ENCODE measurements at regions not wholly inside any gene's neighbourhood (a gene's known extent, or its start where the extent isn't known, plus 50 kb on each side); places are given as distances from the start of the nearest gene placed in this dataset.
A peak's percentile ranks its signal among the peaks of the same experiment; 100 is the strongest.

- DNase-seq, result no peak
- Mint-ChIP-seq H3K27me3 (peaks cover 0 to 2% (median 0%) of the 10 kb centered on the region in 5 donors), H3K36me3 (peaks cover 0 to 19% (median 14%) of the 10 kb centered on the region in 3 donors), H3K4me3 (no peak overlapping the region), H3K9me3 (peaks cover 0 to 26% (median 7%) of the 10 kb centered on the region in 9 donors), H3K4me1 (peaks cover under 1 to 3% (median 2%) of the 10 kb centered on the region in 4 donors), H3K27ac (no peak overlapping the region)
- POLR2A ChIA-PET, result no interaction called here
- no peak for ATAC-seq
Observed at GRCh38 chr2:172348555-172349288, 78.7 kb upstream of the ITGA6 start.

GRCh38 chr2:172350839-172351479 is 76.4 kb upstream of the ITGA6 start:
- peaks cover 0 to 18% (median 3%) of the 10 kb centered on the region in 9 donors for H3K9me3 Mint-ChIP-seq

GRCh38 chr2:172351586-172351985 is 75.8 kb upstream of the ITGA6 start:
- no peak overlapping the region for H3K27ac Mint-ChIP-seq
- no peaks in the 10 kb centered on the region for H3K4me1 Mint-ChIP-seq
- H3K4me3 Mint-ChIP-seq, result no peak overlapping the region
- peaks cover 0 to 14% (median 7%) of the 10 kb centered on the region in 3 donors for H3K36me3 Mint-ChIP-seq
- H3K9me3 Mint-ChIP-seq, result peaks cover 0 to 18% (median 3%) of the 10 kb centered on the region in 9 donors
- POLR2A ChIA-PET, result no interaction called here
- H3K27me3 Mint-ChIP-seq, result peaks cover 0 to 2% (median 0%) of the 10 kb centered on the region in 5 donors
- ATAC-seq (no peak), DNase-seq (no peak)

More at GRCh38 chr2:172350839-172351479, 76.4 kb upstream of the ITGA6 start:
- POLR2A ChIA-PET, result no interaction called here
- H3K27me3 Mint-ChIP-seq, result peaks cover 0 to 2% (median 0%) of the 10 kb centered on the region in 5 donors
- ATAC-seq (no peak), DNase-seq (no peak)
- no peak overlapping the region for H3K4me3 Mint-ChIP-seq
- H3K4me1 Mint-ChIP-seq, result no peaks in the 10 kb centered on the region
- H3K36me3 Mint-ChIP-seq, result peaks cover 0 to 14% (median 7%) of the 10 kb centered on the region in 3 donors
- H3K27ac Mint-ChIP-seq, result no peak overlapping the region

GRCh38 chr2:172354347-172354746 is 73.0 kb upstream of the ITGA6 start:
- Mint-ChIP-seq H3K9me3 (no peaks in the 10 kb centered on the region), H3K4me3 (no peak overlapping the region), H3K27me3 (peaks cover 0 to 2% (median 0%) of the 10 kb centered on the region in 5 donors), H3K4me1 (peaks cover 0 to 14% (median 4%) of the 10 kb centered on the region in 4 donors), H3K36me3 (no peaks in the 10 kb centered on the region), H3K27ac (no peak overlapping the region)
- no peak for DNase-seq
- POLR2A ChIA-PET, result no interaction called here
- no peak for ATAC-seq

- POLR2A ChIA-PET, result no interaction called here
- DNase-seq, result no peak
- no peak overlapping the region for H3K4me3 Mint-ChIP-seq
- peaks cover 0 to 14% (median 4%) of the 10 kb centered on the region in 4 donors for H3K4me1 Mint-ChIP-seq
- no peaks in the 10 kb centered on the region for H3K9me3 Mint-ChIP-seq
- peaks cover 0 to 1% (median 0%) of the 10 kb centered on the region in 5 donors for H3K27me3 Mint-ChIP-seq
- no peak for ATAC-seq
- H3K36me3 Mint-ChIP-seq, result no peaks in the 10 kb centered on the region
- H3K27ac Mint-ChIP-seq, result peak overlapping the region in 1 of 10 donors; percentile 32
Observed at GRCh38 chr2:172357442-172357841, 69.9 kb upstream of the ITGA6 start.

GRCh38 chr2:172358691-172359556 is 68.5 kb upstream of the ITGA6 start:
- no peak overlapping the region for H3K4me3 Mint-ChIP-seq
- ATAC-seq (no peak), DNase-seq (no peak)
- POLR2A ChIA-PET, result no interaction called here
- peaks cover 0 to 14% (median 4%) of the 10 kb centered on the region in 4 donors for H3K4me1 Mint-ChIP-seq
- H3K9me3 Mint-ChIP-seq, result no peaks in the 10 kb centered on the region
- no peaks in the 10 kb centered on the region for H3K36me3 Mint-ChIP-seq
- no peak overlapping the region for H3K27ac Mint-ChIP-seq
- peaks cover 0 to 1% (median 0%) of the 10 kb centered on the region in 5 donors for H3K27me3 Mint-ChIP-seq

GRCh38 chr2:172361360-172361759 is 66.0 kb upstream of the ITGA6 start:
- peaks cover 0 to 1% (median 0%) of the 10 kb centered on the region in 9 donors for H3K9me3 Mint-ChIP-seq
- H3K4me3 Mint-ChIP-seq, result no peak overlapping the region
- H3K36me3 Mint-ChIP-seq, result no peaks in the 10 kb centered on the region
- no peak for ATAC-seq
- POLR2A ChIA-PET, result interaction anchor here (0.7 kb wide), 1 partner anchor 71 kb away, joined by 5 read pairs; no protein-coding TSS in a partner anchor
- peaks cover 0 to 14% (median 4%) of the 10 kb centered on the region in 4 donors for H3K4me1 Mint-ChIP-seq
- DNase-seq, result no peak
- peaks cover 0 to 1% (median 0%) of the 10 kb centered on the region in 5 donors for H3K27me3 Mint-ChIP-seq
- H3K27ac Mint-ChIP-seq, result no peak overlapping the region

GRCh38 chr2:172361840-172362239 is 65.5 kb upstream of the ITGA6 start:
- no peaks in the 10 kb centered on the region for H3K36me3 Mint-ChIP-seq
- no peak for DNase-seq
- peaks cover 0 to 1% (median 0%) of the 10 kb centered on the region in 5 donors for H3K27me3 Mint-ChIP-seq
- no peak overlapping the region for H3K4me3 Mint-ChIP-seq
- H3K4me1 Mint-ChIP-seq, result peaks cover 0 to 13% (median 4%) of the 10 kb centered on the region in 4 donors
- ATAC-seq, result no peak
- POLR2A ChIA-PET, result interaction anchor here (0.7 kb wide), 1 partner anchor 70 kb away, joined by 5 read pairs; no protein-coding TSS in a partner anchor
- no peak overlapping the region for H3K27ac Mint-ChIP-seq
- peaks cover 0 to 1% (median 0%) of the 10 kb centered on the region in 9 donors for H3K9me3 Mint-ChIP-seq

GRCh38 chr2:172364261-172364660 is 63.1 kb upstream of the ITGA6 start:
- H3K4me1 Mint-ChIP-seq, result no peaks in the 10 kb centered on the region
- no peak overlapping the region for H3K4me3 Mint-ChIP-seq
- DNase-seq, result no peak
- POLR2A ChIA-PET, result no interaction called here
- H3K36me3 Mint-ChIP-seq, result peaks cover 0 to 12% (median 4%) of the 10 kb centered on the region in 3 donors
- peaks cover 0 to 1% (median 0%) of the 10 kb centered on the region in 5 donors for H3K27me3 Mint-ChIP-seq
- ATAC-seq, result no peak
- H3K9me3 Mint-ChIP-seq, result peaks cover 0 to 16% (median 7%) of the 10 kb centered on the region in 9 donors
- H3K27ac Mint-ChIP-seq, result no peak overlapping the region

- no peak overlapping the region for H3K4me3 Mint-ChIP-seq
- H3K4me1 Mint-ChIP-seq, result peaks cover 4 to 14% (median 6%) of the 10 kb centered on the region in 4 donors
- no peak for DNase-seq
- peaks cover 0 to 19% (median 9%) of the 10 kb centered on the region in 9 donors for H3K9me3 Mint-ChIP-seq
- H3K27ac Mint-ChIP-seq, result no peak overlapping the region
- peaks cover 0 to 16% (median 8%) of the 10 kb centered on the region in 3 donors for H3K36me3 Mint-ChIP-seq
- ATAC-seq, result no peak
- H3K27me3 Mint-ChIP-seq, result no peaks in the 10 kb centered on the region
- POLR2A ChIA-PET, result no interaction called here
Observed at GRCh38 chr2:172366596-172367150, 60.7 kb upstream of the ITGA6 start.

GRCh38 chr2:172370821-172371455 is 56.4 kb upstream of the ITGA6 start:
- peaks cover 0 to 19% (median 9%) of the 10 kb centered on the region in 9 donors for H3K9me3 Mint-ChIP-seq
- no peak overlapping the region for H3K4me3 Mint-ChIP-seq
- H3K36me3 Mint-ChIP-seq, result peaks cover 0 to 16% (median 8%) of the 10 kb centered on the region in 3 donors
- H3K27ac Mint-ChIP-seq, result no peak overlapping the region
- POLR2A ChIA-PET, result no interaction called here
- DNase-seq (no peak), ATAC-seq (no peak)
- H3K4me1 Mint-ChIP-seq, result peaks cover 4 to 14% (median 6%) of the 10 kb centered on the region in 4 donors
- H3K27me3 Mint-ChIP-seq, result peaks cover 0 to 1% (median 0%) of the 10 kb centered on the region in 5 donors

GRCh38 chr2:172372436-172372835 is 55.0 kb upstream of the ITGA6 start:
- POLR2A ChIA-PET, result no interaction called here
- no peak for DNase-seq
- H3K4me1 Mint-ChIP-seq, result peaks cover 4 to 14% (median 6%) of the 10 kb centered on the region in 4 donors
- H3K36me3 Mint-ChIP-seq, result peaks cover 0 to 16% (median 8%) of the 10 kb centered on the region in 3 donors
- H3K27ac Mint-ChIP-seq, result no peak overlapping the region
- ATAC-seq, result no peak
- peaks cover 0 to 1% (median 0%) of the 10 kb centered on the region in 5 donors for H3K27me3 Mint-ChIP-seq
- H3K4me3 Mint-ChIP-seq, result no peak overlapping the region
- peaks cover 0 to 19% (median 9%) of the 10 kb centered on the region in 9 donors for H3K9me3 Mint-ChIP-seq
